HAP-1 (cell line): ENCODE measurements at regions not wholly inside any gene's neighbourhood (a gene's known extent, or its start where the extent isn't known, plus 50 kb on each side); places are given as distances from the start of the nearest gene placed in this dataset.
A peak's percentile ranks its signal among the peaks of the same experiment; 100 is the strongest.

Experiments used
- DNase-seq, 2 experiments: peaks; one replicate each; pipeline ENCODE4 v3.0.0-alpha.2; 2016 to 2020; ENCODE audit warnings: low spot score in 2 of 2
- H3K27me3 ChIP-seq: fragments of 250-450 bp; sonication (Bioruptor Pico); 2 replicates; pipeline ENCODE4 v1.5.1; 2020; ENCODE audit warnings: low read depth, mild to moderate bottlenecking, moderate library complexity
- H3K36me3 ChIP-seq: fragments of 250-450 bp; sonication (Bioruptor Pico); replicated peaks from 2 replicates; pipeline ENCODE4 v1.5.1; 2020; ENCODE audit warnings: mild to moderate bottlenecking
- H3K4me1 ChIP-seq: fragments of 250-450 bp; sonication (Bioruptor Pico); 2 replicates; pipeline ENCODE4 v1.5.1; 2020; ENCODE audit warnings: mild to moderate bottlenecking
- H3K4me3 ChIP-seq: fragments of 250-450 bp; sonication (Bioruptor Pico); 2 replicates; pipeline ENCODE4 v1.5.1; 2020; ENCODE audit warnings: mild to moderate bottlenecking, moderate library complexity
- H3K9me3 ChIP-seq: fragments of 250-450 bp; sonication (Bioruptor Pico); 2 replicates; pipeline ENCODE4 v1.5.1; 2020; ENCODE audit warnings: mild to moderate bottlenecking, moderate library complexity
- in situ Hi-C: fragments of 300-500 bp; cut with MboI; formaldehyde crosslinking; loops from 3 replicates; pipeline ENCODE4 v1.14.3; 2020; ENCODE audit warnings: low sequenced_read_pairs, inconsistent platforms, mixed read lengths

DNA sequence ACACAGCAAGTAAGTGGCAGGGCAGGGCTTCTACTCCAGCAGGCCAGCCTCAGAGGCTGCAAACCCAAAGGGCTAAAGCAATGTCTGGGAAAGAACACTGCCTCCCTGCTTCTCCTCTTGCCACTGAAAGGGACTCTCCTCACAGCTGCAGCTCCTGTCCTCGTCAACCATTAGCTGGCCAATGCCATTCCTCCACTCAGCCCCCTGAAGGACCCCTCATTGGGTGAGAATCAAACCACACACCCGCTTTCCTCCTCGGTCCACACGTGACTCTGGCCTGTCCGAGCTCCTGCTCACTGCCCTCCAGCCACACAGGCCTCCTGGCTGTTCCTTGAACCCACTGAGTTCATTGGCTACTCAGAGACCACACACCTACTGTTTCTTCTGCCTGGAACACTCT is 253.7 kb upstream of the TLE3 start:
- DNase-seq: no peak
- H3K4me3 ChIP-seq: no peak overlapping the region
- in situ Hi-C loops: no loop called here
- H3K36me3 ChIP-seq: no peaks in the 10 kb centered on the region
- peaks cover 14% of the 10 kb centered on the region for H3K4me1 ChIP-seq
- no peaks in the 10 kb centered on the region for H3K9me3 ChIP-seq
- no peaks in the 10 kb centered on the region; the same call in 1 of the 2 replicates for H3K27me3 ChIP-seq

DNA sequence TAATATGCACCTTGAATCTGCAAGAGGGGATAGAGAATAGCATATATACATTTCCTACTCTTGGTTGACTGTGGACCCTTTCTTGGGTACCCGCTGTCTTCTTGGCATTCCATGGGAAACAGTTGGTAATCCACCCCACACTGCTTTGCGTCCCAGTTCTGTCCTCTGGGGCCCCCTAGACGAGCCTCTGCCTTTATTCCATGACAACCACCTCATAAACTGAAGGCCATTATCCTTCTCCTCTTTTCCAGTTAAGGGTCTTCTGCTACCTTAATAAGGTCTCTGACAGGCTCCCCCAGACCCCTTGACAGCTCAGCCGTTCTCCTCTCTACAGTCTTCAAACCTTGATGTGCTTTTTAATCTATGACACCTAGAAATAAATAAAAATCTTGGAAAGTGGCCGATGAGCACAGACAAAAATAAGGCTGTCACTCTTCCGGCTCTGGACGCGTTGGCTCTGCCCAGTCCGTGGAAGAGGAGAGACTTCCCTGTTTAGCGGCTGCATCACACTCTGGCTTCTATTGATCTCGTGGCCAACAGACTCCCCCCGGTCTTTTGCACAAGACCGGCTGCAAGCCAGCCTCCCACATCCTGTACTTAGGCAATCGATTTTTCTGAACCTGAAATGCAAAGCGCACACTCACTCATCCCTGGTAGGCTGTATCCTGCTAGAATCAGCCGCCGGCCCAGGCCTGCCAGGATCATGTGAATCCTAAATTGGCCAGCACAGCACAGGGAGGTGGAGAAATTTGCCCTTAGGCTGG is 251.0 kb upstream of the TLE3 start:
- H3K9me3 ChIP-seq: no peaks in the 10 kb centered on the region
- H3K36me3 ChIP-seq: no peaks in the 10 kb centered on the region
- no peak overlapping the region for H3K4me3 ChIP-seq
- in situ Hi-C loops: no loop called here
- no peak for DNase-seq
- H3K27me3 ChIP-seq: no peaks in the 10 kb centered on the region; the same call in 1 of the 2 replicates
- H3K4me1 ChIP-seq: peaks cover 14% of the 10 kb centered on the region

DNA sequence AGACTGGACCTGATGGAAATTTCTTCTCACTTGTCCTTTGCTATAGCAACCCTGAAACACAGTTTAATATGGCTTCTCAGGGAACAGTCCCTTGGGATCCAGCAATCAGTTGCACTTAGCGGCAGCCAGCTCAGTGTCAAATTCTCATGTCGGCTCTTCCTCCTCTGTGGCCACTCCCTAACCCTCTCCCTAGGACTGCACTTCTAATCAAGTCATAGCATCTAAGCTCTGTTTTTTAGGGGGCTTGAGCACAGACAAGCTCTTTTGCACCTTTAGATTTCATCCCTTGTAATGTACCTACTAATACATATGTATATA is 250.5 kb upstream of the TLE3 start:
- peak; percentile 49 to 56 for DNase-seq
- no peak overlapping the region for H3K4me3 ChIP-seq
- in situ Hi-C loops: no loop called here
- no peaks in the 10 kb centered on the region; the same call in 1 of the 2 replicates for H3K27me3 ChIP-seq
- H3K9me3 ChIP-seq: no peaks in the 10 kb centered on the region
- no peaks in the 10 kb centered on the region for H3K36me3 ChIP-seq
- peaks cover 14% of the 10 kb centered on the region for H3K4me1 ChIP-seq

DNA sequence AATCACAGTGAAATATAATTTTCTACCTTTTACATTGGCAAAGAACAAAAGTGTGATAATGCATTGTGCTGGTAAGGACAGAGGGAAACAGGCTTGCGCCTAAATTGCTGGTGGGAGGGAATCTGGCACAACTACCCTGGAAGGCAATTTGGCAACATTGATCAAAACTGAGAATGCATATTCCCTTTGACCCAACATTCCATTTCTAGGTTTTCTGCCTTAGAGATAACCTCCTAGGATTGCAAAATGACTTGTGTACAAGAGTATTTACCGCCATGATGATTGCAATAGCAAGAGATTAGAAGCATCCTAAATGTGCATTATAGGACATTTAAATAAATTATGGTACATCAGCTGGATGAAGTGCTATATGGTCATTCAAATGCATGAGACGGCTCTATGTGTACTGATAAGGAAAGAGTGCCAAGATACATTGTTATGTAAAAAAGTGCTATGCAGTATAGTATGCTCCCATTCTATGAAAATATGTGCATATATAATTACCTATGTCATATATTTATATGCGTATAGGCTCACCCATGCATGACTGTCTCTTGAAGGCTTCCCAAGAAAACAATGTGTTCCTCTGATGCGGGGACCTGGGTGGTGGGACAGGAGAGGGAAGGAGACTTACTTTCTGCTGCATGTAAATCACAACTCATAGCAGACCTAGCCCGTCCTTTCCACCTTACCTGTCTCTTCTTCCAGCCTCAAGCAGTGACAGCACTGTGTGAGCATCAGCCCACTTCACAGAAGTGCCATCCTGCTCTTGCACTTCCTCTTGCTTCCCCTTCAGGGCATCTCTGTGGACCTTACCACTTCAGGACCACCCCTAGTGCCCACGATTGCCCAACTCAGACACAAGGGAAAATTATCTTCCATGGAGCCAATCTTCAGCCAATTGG is 249.9 kb upstream of the TLE3 start:
- in situ Hi-C loops: no loop called here
- DNase-seq: peak; percentile 60 to 80

DNA sequence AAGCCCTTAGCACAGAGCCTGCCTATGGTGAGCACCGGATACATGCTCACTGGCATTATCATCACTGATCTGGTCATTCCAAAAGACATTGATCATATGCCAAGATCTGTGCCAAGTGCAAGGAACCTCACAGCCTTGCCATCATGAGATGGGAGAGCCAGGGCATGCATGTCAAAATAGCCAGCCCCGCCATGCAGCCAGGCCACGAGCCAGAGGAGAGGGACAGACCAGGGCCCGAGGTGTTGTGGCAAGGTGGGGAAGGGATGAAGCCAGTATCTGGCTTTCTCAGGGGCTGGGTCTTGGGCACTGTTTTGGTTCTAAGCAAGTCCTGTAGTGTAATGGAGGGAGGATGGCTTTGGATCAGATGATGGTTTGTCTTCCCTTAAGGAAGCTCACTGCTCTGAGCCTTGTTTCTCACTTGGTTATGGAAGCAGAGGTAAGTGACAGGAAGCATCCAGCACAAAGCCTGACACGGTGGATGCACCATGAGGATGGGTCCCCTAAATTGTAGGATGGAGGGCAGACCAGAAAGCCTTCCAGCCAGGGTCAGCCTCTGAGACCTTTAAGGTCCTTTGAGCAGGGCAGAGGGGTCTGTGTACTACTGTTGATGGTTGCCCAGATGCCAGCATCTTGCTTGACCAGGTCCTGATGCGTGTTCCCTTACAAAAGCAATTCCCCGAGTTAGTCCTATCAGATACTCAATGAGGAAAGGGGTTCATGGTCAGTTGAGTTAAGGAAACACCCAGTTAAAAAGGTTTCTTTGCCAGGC is 247.7 kb upstream of the TLE3 start:
- Histone ChIP-seq H3K27me3 (no peaks in the 10 kb centered on the region; the same call in 1 of the 2 replicates), H3K9me3 (no peaks in the 10 kb centered on the region), H3K36me3 (no peaks in the 10 kb centered on the region), H3K4me1 (peaks cover 14% of the 10 kb centered on the region), H3K4me3 (no peak overlapping the region)
- in situ Hi-C loops: no loop called here
- DNase-seq: no peak

More for the DNA sequence above, 249.9 kb upstream of the TLE3 start:
- Histone ChIP-seq H3K36me3 (no peaks in the 10 kb centered on the region), H3K27me3 (no peaks in the 10 kb centered on the region; the same call in 1 of the 2 replicates), H3K9me3 (no peaks in the 10 kb centered on the region), H3K4me1 (peaks cover 14% of the 10 kb centered on the region), H3K4me3 (no peak overlapping the region)

DNA sequence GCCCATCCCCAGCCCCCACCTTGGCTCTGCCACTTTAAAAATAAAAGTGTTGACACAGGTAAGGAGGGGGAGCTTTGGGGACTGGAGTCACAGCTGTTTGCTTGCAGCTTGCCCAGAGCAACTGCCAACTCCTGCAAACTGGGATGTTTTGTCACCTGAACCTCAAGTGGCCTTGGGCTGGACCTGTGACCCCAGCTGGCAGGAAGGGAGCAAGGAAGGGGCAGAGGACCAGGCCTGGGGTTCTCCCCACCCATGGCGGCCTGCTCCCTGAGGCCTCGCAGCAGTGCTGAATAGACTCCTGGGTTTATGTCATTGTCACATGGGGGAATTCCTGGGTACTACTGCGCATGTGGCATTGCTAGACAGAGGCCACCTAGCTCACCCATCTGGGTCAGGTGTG is 246.9 kb upstream of the TLE3 start:
- in situ Hi-C loops: no loop called here
- peak in 1 of 2 experiments; percentile 5 for DNase-seq
- H3K27me3 ChIP-seq: no peaks in the 10 kb centered on the region; the same call in 1 of the 2 replicates

DNA sequence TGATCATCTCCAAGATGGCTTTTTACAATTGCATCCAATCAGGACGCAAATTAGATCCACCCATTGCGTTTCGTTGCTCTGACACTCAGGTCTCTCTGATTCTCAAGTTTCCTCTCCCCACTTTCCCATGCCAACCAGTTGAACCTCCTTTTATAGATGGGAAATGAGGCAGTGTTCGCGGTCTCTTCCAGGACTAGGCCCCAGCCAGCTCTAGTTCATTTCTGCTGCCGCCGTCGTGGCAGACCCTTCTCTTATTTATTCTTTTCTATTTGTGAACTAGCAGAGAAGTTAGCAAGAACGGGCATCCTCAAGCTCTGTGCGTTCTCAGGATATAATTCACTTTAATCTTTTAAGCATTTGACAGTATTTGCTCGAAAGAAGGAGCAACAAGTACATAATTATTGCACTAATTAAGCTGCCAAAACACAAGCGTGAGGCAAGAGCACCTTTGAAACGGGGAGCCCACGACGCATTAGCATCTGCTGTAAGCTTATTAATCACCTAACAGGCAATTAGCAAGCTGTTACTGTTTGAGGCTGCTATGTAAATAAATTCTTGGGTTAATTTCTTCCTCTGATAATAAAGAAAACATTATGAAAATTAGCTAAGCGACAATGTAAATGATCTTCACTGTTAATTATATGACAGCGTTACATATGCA is 246.4 kb upstream of the TLE3 start:
- Histone ChIP-seq H3K4me1 (peaks cover 14% of the 10 kb centered on the region), H3K4me3 (no peak overlapping the region), H3K27me3 (no peaks in the 10 kb centered on the region), H3K36me3 (no peaks in the 10 kb centered on the region), H3K9me3 (no peaks in the 10 kb centered on the region)
- in situ Hi-C loops: no loop called here
- DNase-seq: peak in 1 of 2 experiments; percentile 4

More for the DNA sequence above, 246.9 kb upstream of the TLE3 start:
- peaks cover 14% of the 10 kb centered on the region for H3K4me1 ChIP-seq
- H3K4me3 ChIP-seq: no peak overlapping the region
- no peaks in the 10 kb centered on the region for H3K36me3 ChIP-seq
- H3K9me3 ChIP-seq: no peaks in the 10 kb centered on the region

DNA sequence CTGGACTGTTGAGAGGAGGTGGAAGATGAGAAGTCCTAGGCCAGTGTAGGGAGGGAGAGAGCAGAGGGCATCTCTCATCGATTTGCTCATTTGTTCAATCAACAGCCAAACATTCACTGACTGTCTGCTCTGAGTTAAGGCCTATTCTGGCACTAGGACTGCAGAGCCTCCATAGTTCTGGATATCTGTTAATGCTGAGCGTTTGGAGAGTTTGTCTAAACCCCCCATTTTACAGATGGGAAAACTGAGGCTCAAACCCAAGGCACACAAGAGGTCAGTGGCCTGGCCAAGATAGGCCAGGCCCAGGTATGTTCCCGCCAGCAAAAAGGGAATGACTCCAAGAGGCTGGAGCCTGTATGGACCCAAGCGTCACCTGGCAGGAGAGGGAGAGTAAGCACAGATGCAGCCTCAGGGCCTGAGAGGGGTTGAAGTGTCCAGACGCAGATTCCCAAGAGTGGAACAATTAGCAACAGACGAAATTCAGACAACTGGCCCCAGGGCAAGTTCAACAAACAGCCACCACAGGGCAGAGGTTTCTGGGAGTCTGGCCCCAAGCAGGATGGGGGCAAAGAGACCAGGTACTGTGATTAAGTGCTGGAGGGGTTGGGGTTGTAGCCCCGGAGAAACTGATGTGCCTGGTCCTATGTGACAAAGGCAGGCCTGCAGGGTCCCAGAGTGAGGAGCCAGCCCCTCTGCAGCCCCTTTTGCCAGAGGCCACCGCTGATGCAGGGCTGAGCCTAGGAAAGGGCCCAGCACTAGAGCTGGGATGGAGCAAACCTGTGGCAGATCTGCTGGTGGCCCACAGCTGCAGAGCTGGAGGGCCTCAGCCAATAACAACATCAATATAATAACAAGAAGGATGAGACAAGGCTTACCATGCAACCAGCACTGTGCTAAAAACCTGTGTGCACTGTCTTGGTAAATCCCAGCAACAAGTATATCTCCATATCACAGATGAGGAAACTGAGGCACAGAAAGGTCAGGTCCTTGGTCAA is 245.1 kb upstream of the TLE3 start:
- no peak overlapping the region for H3K4me3 ChIP-seq
- in situ Hi-C loops: no loop called here
- H3K27me3 ChIP-seq: no peaks in the 10 kb centered on the region
- H3K9me3 ChIP-seq: no peaks in the 10 kb centered on the region
- H3K36me3 ChIP-seq: no peaks in the 10 kb centered on the region
- DNase-seq: peak in 1 of 2 experiments; percentile 8
- H3K4me1 ChIP-seq: peaks cover 9% of the 10 kb centered on the region

DNA sequence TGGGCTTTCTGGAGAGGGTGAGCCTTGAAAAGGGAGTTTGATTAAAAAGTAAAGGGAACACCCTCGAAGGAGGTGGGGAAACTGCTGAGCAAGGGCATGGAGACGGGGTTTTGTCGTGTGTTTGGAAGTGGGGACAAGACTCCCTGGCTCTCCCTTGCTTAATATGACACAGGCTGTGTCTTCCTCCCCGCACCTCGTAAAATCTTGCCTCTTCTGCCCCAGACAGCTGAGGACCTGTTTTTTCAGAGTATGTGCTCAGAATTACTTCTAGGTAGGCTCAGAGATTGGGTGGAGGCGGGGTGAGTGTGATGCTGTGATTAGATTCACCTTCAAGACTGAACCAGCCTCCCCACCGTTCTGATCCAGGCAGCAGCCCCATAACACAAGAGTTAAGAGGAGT is 244.4 kb upstream of the TLE3 start:
- no peaks in the 10 kb centered on the region for H3K27me3 ChIP-seq
- H3K4me3 ChIP-seq: no peak overlapping the region
- no peaks in the 10 kb centered on the region for H3K36me3 ChIP-seq
- H3K4me1 ChIP-seq: peaks cover 2% of the 10 kb centered on the region
- H3K9me3 ChIP-seq: no peaks in the 10 kb centered on the region
- in situ Hi-C loops: no loop called here
- DNase-seq: peak in 1 of 2 experiments; percentile 5

DNA sequence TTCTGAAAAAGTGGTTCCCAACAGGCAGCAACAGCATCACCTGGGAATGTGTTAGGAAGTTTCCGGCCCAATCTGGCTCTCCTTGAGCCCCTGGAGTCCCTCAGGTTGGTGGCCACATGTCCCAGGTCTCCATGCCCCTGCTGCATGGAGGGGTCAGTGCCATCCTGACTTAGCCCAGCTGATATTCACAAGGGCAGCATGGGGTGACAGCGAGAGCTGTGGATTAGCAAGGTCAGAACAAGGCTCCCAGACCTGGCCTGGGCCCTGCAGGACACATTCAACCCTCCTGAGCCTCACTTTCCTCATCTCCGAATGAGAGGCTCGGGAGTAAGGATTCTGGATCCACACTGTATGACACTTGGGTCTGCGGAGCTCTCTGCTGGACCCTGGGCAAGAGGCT is 243.8 kb upstream of the TLE3 start:
- DNase-seq: peak in 1 of 2 experiments; percentile 7
- Histone ChIP-seq H3K9me3 (no peaks in the 10 kb centered on the region), H3K4me1 (no peaks in the 10 kb centered on the region; the same call in 1 of the 2 replicates), H3K27me3 (no peaks in the 10 kb centered on the region), H3K36me3 (no peaks in the 10 kb centered on the region), H3K4me3 (no peak overlapping the region)
- in situ Hi-C loops: no loop called here

DNA sequence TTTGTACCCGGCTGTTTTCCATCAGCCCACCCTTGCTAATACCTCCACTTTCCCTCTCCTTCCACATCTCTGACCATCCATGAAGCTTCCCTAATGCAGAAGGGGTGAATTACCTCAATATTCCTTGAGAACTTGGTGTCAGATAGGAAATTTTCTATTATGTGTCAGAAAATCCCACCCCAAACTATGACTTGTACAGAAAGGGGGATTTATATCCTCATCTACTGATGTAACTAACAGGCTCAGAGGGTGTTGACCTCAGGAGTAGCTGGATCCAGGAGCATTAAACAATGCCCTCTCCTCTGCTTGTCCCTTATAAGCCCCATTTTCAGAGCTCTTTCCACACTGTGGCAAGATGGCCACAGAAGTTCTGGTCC is 242.8 kb upstream of the TLE3 start:
- in situ Hi-C loops: no loop called here
- Histone ChIP-seq H3K4me1 (no peaks in the 10 kb centered on the region; the same call in 1 of the 2 replicates), H3K9me3 (no peaks in the 10 kb centered on the region), H3K27me3 (no peaks in the 10 kb centered on the region), H3K36me3 (no peaks in the 10 kb centered on the region), H3K4me3 (no peak overlapping the region)
- DNase-seq: peak in 1 of 2 experiments; percentile 1
